A549 (cell line): ENCODE measurements at regions not wholly inside any gene's neighbourhood (a gene's known extent, or its start where the extent isn't known, plus 50 kb on each side); places are given as distances from the start of the nearest gene placed in this dataset.

Experiments
- EP300 ChIP-seq, 2 experiments: fragments of >200 bp; sonication (Bioruptor Twin); formaldehyde crosslinking; IDR thresholded peaks; 2 replicates in 1 of 2; 3 replicates in 1 of 2; pipeline ENCODE4 v1.6.1; 2016 to 2017
- MAZ ChIP-seq: fragments of 150-350 bp; IDR thresholded peaks from 2 replicates; pipeline ENCODE4 v1.6.1; 2014; ENCODE audit warnings: antibody characterized with exemption, low read depth, low read length, borderline replicate concordance
- SREBF2 ChIP-seq: fragments of 450-650 bp; IDR thresholded peaks from 2 replicates; pipeline ENCODE4 v1.6.1; 2014; ENCODE audit warnings: mild to moderate bottlenecking, moderate library complexity
- TF ChIP-seq, protein P1 (sequence below): fragments of >200 bp; sonication (Bioruptor Twin); formaldehyde crosslinking; IDR thresholded peaks from 3 replicates; pipeline ENCODE4 v1.5.1; 2016

DNA sequence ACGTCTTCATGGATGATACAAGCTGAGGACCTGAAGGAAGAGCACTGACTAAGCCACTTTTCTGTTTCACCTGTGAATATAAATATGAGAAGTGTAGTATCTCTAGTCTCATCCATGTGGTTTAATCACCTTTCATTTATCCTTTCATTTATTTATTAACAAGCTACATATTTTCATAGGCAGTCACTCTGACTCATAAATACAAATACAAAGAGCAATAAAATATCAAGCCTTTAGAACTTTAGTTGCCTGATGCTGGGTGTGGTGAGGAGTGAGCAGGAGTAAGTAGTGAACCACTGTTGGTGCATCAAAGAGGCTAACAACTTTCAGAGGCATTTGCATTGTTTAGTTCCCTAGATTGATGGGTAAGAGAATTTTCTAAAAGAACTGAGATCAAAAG lies 269.0 kb upstream of the C1orf87 start:
- TF ChIP-seq, protein P1, sequence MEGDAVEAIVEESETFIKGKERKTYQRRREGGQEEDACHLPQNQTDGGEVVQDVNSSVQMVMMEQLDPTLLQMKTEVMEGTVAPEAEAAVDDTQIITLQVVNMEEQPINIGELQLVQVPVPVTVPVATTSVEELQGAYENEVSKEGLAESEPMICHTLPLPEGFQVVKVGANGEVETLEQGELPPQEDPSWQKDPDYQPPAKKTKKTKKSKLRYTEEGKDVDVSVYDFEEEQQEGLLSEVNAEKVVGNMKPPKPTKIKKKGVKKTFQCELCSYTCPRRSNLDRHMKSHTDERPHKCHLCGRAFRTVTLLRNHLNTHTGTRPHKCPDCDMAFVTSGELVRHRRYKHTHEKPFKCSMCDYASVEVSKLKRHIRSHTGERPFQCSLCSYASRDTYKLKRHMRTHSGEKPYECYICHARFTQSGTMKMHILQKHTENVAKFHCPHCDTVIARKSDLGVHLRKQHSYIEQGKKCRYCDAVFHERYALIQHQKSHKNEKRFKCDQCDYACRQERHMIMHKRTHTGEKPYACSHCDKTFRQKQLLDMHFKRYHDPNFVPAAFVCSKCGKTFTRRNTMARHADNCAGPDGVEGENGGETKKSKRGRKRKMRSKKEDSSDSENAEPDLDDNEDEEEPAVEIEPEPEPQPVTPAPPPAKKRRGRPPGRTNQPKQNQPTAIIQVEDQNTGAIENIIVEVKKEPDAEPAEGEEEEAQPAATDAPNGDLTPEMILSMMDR: no peak
- TF ChIP-seq SREBF2 (no peak), EP300 (IDR thresholded peaks at IDR 0.05) (no peak), MAZ (no peak)
